Ishikawa (cell line): ENCODE measurements at regions not wholly inside any gene's neighbourhood (a gene's known extent, or its start where the extent isn't known, plus 50 kb on each side); places are given as distances from the start of the nearest gene placed in this dataset.

ENCODE experiments used
- EP300 ChIP-seq: IDR thresholded peaks from 2 replicates; pipeline ENCODE4 v1.6.1; 2012; ENCODE audit warnings: borderline replicate concordance
- MAX ChIP-seq: IDR thresholded peaks from 2 replicates; pipeline ENCODE4 v1.6.1; 2012

GRCh38 chr2:21655136-21655535, 531.4 kb downstream of the TDRD15 start:
- TF ChIP-seq MAX (no peak), EP300 (no peak)
